Uterus (tissue), 2 donors: ENCODE measurements at regions not wholly inside any gene's neighbourhood (a gene's known extent, or its start where the extent isn't known, plus 50 kb on each side); places are given as distances from the start of the nearest gene placed in this dataset.

ENCODE experiments used
- CTCF ChIP-seq, 4 experiments: fragments of 200-600 bp in 2 of 4; fragments of 450-650 bp in 2 of 4; sonication (generic) in 2 of 4; IDR thresholded peaks; one replicate each; pipeline ENCODE4 v1.5.1; 2016 to 2019; ENCODE audit warnings: antibody characterized with exemption in 4 of 4, mild to moderate bottlenecking in 2 of 4, moderate library complexity in 1 of 4
- POLR2A ChIP-seq, 2 donors: fragments of 450-650 bp; IDR thresholded peaks; one replicate each; pipeline ENCODE4 v1.6.1; 2016; ENCODE audit warnings: antibody characterized with exemption in 2 of 2, mild to moderate bottlenecking in 1 of 2, moderate library complexity in 1 of 2

- TF ChIP-seq CTCF (IDR thresholded peaks at IDR 0.05) = no peak
- TF ChIP-seq POLR2A (IDR thresholded peaks at IDR 0.05) = no peak
Observed at GRCh38 chr10:65133652-65134051, 1612.5 kb downstream of the REEP3 start.
